Activated CD8-positive, alpha-beta memory T cell treated with anti-CD3 and anti-CD28 coated beads, Interleukin-2, amount 50 U/mL, for 1 hour (primary cell): ENCODE measurements at regions not wholly inside any gene's neighbourhood (a gene's known extent, or its start where the extent isn't known, plus 50 kb on each side); places are given as distances from the start of the nearest gene placed in this dataset.

Experiments used
- DNase-seq: peaks from one replicate; pipeline ENCODE4 v3.0.0-alpha.2; 2020; ENCODE audit errors: extremely low read depth

GRCh38 chr19:31501427-31502195 is 152.4 kb upstream of the TSHZ3 start:
- DNase-seq: no peak

- DNase-seq: no peak
Measured at GRCh38 chr19:31502536-31503170, 153.4 kb upstream of the TSHZ3 start.

- DNase-seq: no peak
Measured at GRCh38 chr19:31503211-31503610, 154.0 kb upstream of the TSHZ3 start.

DNA sequence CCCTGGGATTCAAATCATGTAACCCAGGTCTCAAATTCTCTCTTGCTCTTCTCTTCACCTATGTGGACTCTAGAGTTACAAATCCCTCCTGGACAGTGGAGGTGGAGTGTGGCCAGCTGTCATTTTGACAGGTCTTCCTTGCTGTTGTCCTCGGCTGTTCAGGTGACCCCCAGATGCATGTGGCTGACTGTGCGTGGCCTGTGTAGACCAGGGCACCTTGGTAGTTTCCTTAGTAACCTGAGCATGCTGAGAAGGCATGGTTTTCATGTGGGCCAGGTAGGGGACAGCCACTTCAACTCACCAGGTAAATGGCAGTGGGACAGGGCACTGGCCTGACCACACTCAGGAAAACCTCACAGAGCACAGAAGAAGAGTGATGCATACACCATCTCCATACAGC is 155.0 kb upstream of the TSHZ3 start:
- DNase-seq: no peak

DNA sequence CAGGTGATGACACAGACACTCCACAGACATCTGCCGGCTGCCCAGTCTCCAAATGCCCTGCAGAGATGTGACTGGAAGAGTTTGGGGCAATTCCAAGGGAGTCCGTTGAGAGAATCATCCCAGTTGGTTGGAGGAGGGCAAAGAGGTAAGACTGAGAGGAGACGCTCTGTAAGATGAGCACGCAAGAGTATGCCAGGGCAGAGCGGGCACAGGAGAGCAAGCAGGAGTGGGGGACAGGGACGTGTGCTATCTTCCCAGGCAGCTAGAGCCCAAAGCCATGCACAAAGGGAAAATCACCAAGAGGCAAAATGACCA is 156.3 kb upstream of the TSHZ3 start:
- no peak for DNase-seq

- no peak for DNase-seq
Measured at GRCh38 chr19:31506102-31506501, 156.9 kb upstream of the TSHZ3 start.

DNA sequence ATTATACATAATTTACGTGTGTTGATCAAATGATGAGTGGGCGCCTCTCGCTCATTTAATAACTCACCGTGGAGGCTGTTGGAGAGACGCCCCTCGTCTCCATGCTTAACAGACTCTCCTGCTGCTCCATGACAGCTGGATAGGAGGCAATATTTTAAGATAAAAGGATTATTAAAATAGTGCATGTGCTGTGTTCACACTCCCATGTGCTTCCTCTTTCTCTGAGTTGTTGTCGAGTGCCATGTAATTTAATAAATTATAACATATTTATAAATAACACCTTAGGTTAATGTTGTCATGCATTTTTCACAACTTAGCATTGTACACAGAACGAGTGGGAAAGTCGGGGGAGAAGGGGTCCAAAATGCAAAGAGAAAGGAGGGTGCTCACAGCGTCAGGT is 161.4 kb upstream of the TSHZ3 start:
- DNase-seq: no peak

DNA sequence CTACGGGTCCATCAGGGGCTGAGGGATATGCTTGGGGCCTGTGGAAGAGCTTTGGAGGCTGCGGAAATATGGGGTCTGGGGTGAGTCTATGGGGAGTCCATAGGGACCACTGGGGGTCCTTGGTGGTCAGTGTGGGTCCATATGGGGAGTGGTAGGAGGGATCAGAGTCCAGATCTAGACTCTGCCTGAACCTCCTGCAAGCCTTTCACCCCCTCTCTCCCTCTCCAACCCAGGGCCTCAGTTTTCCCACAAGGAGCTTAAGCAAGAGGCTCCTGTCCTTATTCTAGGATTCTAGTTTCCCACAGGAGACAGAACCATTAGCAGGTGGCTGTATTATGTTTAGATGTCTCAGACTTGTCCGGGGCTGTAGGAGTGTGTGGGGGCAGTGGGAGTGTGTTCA is 161.9 kb upstream of the TSHZ3 start:
- DNase-seq: no peak

GRCh38 chr19:31511696-31512095 is 162.5 kb upstream of the TSHZ3 start:
- DNase-seq: no peak

DNA sequence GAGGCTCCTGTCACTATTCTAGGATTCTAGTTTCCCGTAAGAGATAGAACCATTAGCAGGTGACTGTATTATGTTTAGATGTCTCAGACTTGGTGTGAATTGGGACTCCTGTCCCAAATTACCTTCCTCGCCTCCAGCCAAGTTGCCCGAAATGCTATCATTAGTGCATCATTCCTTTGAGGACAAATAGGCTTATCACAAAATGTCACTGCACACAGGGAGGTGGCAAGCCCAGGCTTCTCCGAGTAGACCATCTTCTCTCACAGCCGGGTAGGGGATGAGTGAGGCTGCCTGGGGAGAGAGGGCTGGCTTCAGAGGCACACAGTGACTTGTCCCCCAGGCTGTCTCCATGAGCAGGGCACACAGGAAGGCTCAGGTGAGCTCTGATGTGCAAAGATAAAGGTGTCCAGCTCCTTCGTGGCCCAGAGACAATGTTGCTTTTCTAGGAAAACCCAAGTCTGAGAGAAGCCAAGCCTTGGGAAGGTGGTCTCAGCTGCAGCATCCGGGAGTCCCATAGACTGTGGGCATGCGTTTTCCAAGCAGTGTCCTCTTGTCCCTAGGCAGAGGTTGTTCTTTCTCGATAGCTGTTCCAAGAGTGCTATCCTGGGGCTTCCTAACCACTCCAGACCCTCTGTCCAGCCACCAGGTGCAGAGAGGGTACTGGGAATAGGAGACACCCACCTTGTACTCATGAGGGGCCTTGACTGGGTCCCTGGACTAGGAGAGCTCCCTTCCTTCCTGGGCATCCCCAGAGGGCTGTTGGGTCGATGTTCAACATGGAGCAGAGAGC is 163.1 kb upstream of the TSHZ3 start:
- DNase-seq: no peak

DNA sequence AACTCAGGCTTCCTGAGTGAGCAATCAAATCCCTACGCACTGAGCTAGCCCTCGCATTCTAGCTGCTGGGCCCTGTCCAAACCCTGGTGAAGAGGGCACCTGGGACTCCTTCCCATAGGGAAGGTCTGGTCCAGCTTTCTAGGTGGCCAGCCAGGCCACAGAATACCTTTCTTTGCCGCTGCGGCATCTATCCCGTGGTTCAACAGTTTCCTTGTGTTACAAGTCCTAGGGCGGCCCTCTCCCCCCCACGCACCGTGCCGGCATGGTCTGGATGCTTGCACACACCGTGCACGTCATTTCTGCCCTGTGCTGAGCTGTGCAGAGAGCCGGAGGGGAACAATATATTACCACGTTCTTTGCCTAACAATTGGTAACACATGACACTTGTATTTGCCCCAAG is 164.6 kb upstream of the TSHZ3 start:
- no peak for DNase-seq

DNA sequence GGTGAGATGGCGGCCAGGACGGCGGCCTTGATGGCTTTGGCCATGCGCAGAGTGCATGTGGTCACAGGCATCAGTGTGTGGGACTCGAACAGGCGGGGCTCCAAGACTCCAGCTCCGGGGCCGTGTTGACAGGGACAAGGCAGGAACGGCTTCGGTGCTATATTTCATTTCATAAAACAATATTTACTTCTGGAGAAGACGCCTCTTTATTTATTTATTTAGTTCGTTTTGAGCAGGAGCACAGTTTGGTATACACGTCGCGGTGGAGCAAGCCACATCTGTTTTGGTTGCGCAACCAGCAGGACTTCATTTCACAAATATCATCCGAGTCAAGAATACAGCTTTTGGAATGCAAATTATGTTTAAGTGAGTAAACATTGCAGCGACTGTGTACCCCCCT is 166.7 kb upstream of the TSHZ3 start:
- no peak for DNase-seq

GRCh38 chr19:31516756-31517155 is 167.5 kb upstream of the TSHZ3 start:
- DNase-seq: no peak

DNA sequence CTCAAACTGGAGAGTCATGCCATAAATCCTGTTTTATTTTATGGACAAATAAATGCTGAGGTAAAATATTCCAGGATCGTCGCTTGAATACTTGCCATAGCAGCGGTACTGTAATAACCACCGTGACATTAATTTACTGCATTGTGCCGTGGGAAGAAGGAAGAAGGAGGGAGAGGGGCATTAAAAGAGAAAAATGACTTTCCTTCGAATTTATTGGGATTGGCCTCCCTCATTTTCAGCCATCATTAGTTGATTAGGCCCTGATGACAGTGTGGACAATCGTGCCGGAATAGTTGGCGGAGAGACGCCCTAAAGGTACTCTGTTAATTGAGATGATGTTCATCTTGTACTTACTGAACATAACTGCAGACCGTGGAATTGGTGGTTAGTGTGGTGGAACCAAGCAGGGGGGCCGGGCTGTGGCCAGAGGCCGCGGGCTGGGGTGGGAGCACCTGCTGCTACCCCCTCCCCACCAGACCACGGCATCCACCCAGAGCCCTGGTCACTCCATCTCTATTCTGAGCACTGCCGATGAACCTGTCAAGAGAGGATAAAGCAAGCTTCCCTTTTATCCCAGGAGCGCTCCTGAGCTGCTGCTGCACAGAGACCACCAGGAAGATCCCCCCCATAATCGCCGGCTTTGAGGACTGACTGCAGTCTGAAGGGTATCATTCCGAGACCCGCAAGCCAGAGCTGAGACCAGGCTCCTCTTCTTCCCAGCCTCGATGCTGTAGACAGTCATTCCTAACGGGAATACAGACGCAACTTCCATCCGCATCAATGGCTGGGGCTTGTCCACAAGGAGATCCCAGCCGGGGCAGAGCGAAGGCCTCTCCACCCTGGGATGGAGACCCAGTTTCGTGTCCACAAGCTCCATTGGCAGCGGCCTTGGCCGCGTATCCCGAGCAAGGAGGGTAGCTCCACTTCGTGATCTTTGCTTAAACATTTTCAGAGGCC is 168.3 kb upstream of the TSHZ3 start:
- no peak for DNase-seq

DNA sequence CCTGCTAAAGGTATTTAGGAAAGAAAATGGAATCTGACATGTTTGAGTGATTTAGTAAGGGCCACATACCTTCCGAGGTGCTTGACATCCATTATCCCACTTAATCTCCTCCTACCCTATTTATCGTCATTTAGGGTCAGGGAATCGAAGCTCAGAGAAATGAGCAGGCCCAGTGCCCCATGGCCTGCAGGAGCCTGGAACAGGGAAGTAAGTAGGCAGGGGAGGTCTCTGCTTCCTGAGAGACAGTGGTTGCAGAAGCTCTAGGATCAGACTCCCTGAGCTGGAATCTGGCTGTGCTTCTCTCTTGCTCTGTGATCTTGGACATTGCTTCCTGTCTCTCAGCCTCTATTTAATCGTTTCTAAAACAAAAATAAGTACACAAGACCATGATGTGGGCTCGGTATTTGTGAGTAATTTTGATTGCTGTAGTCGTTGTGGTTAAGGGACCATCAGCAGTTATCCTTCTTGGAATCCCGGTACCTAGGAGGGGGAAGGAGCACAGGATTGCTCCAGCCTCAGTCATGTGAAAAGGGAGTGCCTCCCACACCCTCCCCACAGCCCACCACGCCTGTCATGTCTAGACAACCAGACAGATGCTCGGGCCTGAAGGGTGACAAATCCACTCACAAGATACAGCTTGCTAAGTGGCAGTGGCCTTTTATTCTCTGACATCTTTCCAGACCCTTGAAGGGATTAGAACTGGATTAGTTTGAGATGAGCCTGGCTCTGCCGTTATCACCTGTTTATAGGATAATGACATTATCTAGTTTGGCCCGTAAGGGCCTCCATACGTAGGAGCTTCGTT is 169.2 kb upstream of the TSHZ3 start:
- DNase-seq: no peak

DNA sequence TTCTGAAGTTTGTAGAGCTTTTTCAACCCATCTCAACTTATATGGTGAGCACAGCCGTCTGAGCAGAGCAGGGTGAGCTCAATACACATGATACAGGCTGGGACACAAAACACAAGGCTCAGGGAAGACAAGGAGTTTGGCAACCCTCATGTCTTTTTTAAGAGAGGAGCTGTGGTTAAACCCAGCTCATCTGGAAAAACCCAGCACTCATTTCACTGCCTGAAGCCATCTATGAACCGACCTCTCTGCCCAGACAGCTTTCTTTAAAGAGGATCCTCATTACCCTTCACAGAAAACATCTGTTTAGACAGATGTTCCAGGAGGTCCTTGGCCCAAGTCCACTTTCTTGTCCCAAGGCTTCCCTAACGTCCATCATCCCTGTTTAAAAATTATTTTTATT is 170.0 kb upstream of the TSHZ3 start:
- DNase-seq: no peak

- DNase-seq: no peak
Measured at GRCh38 chr19:31519908-31520307, 170.7 kb upstream of the TSHZ3 start.

GRCh38 chr19:31520633-31521032 is 171.4 kb upstream of the TSHZ3 start:
- no peak for DNase-seq

GRCh38 chr19:31525610-31526147 is 176.4 kb upstream of the TSHZ3 start:
- no peak for DNase-seq

GRCh38 chr19:31527443-31527842 is 178.2 kb upstream of the TSHZ3 start:
- DNase-seq: no peak

DNA sequence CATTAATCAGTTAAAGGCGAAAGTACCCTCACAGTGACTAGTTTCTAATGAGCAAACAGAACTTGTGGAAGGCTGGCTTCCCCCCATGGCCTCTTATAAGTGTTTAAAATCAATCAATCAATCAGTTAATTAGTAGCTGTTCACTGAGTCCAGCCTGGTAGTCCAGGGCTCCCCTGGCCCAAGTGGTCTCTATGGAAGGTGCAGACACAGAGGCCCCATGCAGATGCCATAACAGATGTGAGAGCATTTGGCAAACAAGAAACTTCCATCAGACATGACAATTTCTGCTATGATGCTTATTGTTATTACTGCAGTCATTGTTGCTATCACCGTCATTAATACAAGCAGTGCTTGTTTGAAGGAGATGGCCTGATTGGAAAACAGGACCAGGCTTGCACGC is 179.0 kb upstream of the TSHZ3 start:
- no peak for DNase-seq
